Effector CD8-positive, alpha-beta T cell (primary cell): ENCODE measurements at regions not wholly inside any gene's neighbourhood (a gene's known extent, or its start where the extent isn't known, plus 50 kb on each side); places are given as distances from the start of the nearest gene placed in this dataset.

Experiments used
- DNase-seq: peaks from one replicate; lab custom pipeline; 2025; lab: John Stamatoyannopoulos, UW

GRCh38 chr14:97206916-97207315 is 409.7 kb downstream of the VRK1 start:
- no peak for DNase-seq

- no peak for DNase-seq
These were observed 413.0 kb downstream of the VRK1 start for GRCh38 chr14:97210202-97210601.

- DNase-seq = no peak
These were observed 415.2 kb downstream of the VRK1 start for GRCh38 chr14:97212399-97212798.

- no peak for DNase-seq
These were observed 416.5 kb downstream of the VRK1 start for GRCh38 chr14:97213720-97214119.

GRCh38 chr14:97215263-97215969 is 418.2 kb downstream of the VRK1 start:
- no peak for DNase-seq

- DNase-seq = no peak
These were observed 420.1 kb downstream of the VRK1 start for GRCh38 chr14:97217111-97217885.

GRCh38 chr14:97218274-97218673 is 421.1 kb downstream of the VRK1 start:
- no peak for DNase-seq

GRCh38 chr14:97218691-97219430 is 421.7 kb downstream of the VRK1 start:
- no peak for DNase-seq

- no peak for DNase-seq
These were observed 422.3 kb downstream of the VRK1 start for GRCh38 chr14:97219431-97220017.

- no peak for DNase-seq
These were observed 424.5 kb downstream of the VRK1 start for GRCh38 chr14:97221572-97222285.

- DNase-seq = no peak
These were observed 426.8 kb downstream of the VRK1 start for GRCh38 chr14:97224016-97224415.

GRCh38 chr14:97230051-97230450 is 432.9 kb downstream of the VRK1 start:
- no peak for DNase-seq

- DNase-seq = no peak
These were observed 436.3 kb downstream of the VRK1 start for GRCh38 chr14:97233319-97233985.

GRCh38 chr14:97246648-97247047 is 449.5 kb downstream of the VRK1 start:
- no peak for DNase-seq

- no peak for DNase-seq
These were observed 451.8 kb downstream of the VRK1 start for GRCh38 chr14:97248973-97249372.

GRCh38 chr14:97250931-97251330 is 453.7 kb downstream of the VRK1 start:
- DNase-seq = no peak

- no peak for DNase-seq
These were observed 454.4 kb downstream of the VRK1 start for GRCh38 chr14:97251491-97252155.

GRCh38 chr14:97253756-97254155 is 456.6 kb downstream of the VRK1 start:
- DNase-seq = no peak

- DNase-seq = no peak
These were observed 465.2 kb downstream of the VRK1 start for GRCh38 chr14:97262336-97262735.

- DNase-seq = no peak
These were observed 467.5 kb downstream of the VRK1 start for GRCh38 chr14:97264516-97265230.
